GM21515 (cell line): ENCODE measurements at regions not wholly inside any gene's neighbourhood (a gene's known extent, or its start where the extent isn't known, plus 50 kb on each side); places are given as distances from the start of the nearest gene placed in this dataset.
"Not testable (repeated sequence)": the region's sequence is repeated elsewhere in the genome, so short reads cannot be mapped to it uniquely, and the experiment has no call there.

ENCODE experiments used
- ATAC-seq: cut with Tn5 transposase; IDR thresholded peaks from one replicate; pipeline ENCODE4 v1.9.1; 2021; ENCODE audit not compliant: unreplicated experiment

DNA sequence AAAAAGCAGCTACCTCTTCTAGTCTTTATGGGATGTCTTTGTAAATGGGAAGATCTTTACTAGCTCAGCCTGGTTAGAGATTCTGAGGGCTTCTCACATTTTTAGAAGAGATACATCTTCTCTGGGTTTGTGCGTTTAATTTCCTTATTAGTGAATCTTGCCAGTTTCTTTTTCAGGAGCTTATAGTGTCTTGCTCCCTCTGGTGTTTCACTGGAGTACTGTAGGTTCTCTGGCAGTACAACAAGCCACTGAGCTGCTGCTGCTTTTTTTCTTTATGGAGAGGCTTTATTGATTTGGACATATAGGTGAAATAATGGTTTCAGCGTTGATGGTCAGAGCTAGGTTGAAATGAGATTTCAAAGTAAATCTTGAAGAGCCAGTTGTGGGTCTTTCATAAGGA lies 82.9 kb downstream of the LAS1L start:
- peak; percentile 75 for ATAC-seq

DNA sequence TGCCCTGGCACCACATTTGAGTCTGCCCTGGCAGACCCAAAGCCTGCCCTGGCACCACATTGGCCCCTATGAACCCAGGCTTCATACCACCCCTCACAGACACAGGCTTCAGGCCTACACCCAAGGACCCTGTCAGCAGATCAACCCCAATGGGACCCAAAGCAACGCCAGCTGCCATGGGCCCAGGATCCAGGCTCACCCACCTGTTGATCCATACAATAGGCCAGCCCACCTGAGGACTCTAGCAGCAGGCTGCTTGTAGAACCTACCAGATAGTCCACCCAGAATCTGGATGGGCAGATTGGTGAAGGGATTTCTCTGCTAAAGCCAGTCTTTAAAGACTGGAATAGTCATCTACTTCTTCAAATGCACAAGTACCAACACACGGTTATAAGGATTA lies 114.4 kb downstream of the LAS1L start:
- no peak for ATAC-seq

DNA sequence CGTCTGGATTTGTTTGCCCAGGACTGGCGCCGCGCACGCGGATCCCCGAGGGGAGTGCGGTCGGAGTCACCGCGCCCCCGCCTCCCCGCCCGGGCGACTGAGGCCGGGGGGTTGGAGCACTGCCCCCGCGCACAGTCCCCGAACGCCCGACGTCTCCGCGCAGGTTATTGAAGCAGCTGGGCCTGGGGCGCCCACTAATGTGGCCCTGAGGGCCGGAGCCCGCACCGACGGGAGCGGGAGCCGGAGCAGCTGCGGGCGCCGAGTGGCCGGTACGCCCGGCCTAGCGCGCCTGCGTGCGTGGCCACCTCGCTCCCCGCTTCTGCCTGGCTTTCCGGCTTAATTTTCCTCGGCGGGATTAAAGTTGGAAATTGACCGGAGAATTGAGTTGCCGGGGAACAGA lies 126.9 kb downstream of the LAS1L start:
- ATAC-seq = not testable (repeated sequence)

DNA sequence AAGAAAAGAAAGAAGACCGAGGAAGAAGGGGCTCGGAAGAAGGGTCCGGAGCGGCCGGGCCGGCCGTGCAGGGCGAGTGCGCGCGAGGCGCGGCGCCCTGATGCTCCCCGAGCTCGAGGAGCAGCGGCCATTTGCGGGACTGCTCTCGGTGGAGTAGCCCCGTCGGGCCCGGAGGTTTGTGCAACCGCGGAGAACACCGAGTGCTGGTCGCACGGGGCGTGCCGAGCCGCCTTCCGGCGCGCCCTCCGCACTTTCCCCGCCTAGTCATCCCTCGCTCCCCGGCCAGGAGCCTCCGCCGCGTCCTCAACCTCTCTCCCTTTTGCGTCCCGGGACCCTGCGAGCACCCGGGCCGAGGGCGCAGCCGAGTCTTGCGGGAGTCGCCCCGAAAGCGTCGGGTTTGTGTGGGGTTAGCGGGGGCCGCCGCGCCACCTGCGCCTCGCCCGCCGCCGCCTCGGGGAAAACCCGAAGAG lies 127.4 kb downstream of the LAS1L start:
- ATAC-seq = no peak

DNA sequence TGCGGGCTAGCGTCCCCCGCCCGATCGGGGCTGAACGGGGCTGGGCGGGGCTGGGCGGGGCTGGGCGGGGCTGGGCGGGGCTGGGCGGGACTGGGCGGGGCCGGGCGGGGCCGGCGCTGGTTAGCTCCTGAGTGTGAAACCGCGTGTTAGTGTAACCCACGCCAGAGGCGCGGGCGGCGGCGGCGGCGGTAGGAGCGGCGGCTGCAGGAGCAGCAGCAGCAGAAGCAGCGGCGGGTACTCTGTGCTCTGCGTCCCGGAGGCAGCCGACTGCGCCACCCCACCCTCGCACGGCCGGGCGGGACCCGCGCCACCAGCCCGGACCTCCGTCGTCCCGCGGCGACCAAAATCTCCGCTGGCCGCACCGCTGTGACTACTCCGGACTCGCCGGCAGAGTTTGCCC lies 128.1 kb downstream of the LAS1L start:
- no peak for ATAC-seq

DNA sequence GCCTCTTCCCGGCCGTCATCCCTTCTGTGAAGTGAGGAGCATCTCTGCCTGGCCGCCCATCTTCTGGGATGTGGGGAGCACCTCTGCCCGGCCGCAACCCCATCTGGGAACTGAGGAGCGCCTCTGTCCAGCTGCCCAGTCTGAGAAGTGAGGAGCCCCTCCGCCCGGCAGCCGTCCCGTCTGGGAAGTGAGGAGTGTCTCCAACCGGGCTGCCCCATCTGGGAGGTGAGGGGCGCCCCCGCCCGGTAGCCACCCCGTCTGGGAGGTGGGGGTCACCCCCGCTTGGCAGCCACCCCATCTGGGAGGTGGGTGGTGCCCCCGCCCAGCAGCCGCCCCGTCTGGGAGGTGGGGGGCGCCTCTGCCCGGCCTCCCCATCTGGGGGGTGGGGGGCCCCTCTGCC lies 142.3 kb downstream of the LAS1L start:
- ATAC-seq = no peak

DNA sequence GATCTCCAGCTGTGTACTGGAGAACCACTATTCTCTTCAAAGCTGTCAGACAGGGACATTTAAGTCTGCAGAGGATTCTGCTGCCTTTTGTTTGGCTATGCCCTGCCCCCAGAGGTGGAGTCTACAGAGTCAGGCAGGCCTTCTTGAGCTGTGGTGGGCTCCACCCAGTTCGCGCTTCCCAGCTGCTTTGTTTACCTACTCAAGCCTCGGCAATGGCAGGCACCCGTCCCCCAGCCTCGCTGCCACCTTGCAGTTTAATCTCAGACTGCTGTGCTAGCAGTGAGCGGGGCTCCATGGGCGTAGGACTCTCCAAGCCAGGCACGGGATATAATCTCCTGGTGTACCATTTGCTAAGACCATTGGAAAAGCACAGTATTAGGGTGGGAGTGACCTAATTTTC lies 145.5 kb downstream of the LAS1L start:
- ATAC-seq = not testable (repeated sequence)
